ENCODE measurements at regions not wholly inside any gene's neighbourhood (a gene's known extent, or its start where the extent isn't known, plus 50 kb on each side); places are given as distances from the start of the nearest gene placed in this dataset.

GRCh38 chr4:140304346-140304745 is 69.1 kb upstream of the SCOC start:
- ATAC-seq: no peak
- intact Hi-C loops (cut with micrococcal nuclease; ENCODE audit: unreplicated experiment) (no loop called here), in situ Hi-C loops (cut with HindIII; ENCODE audit: low pct_unique_long_range_greater_than_20kb, low sequenced_read_pairs) (no loop called here)
- Histone ChIP-seq H3K4me3 (ENCODE audit: low read depth in 2 of 2, low read length in 2 of 2) (no peak overlapping the region), H3K27me3 (ENCODE audit: control insufficient read depth, insufficient read depth, low read length) (no peaks in the 10 kb centered on the region), H3K36me3 (ENCODE audit: control insufficient read depth, insufficient read depth, low read length) (no peaks in the 10 kb centered on the region), H3K9me3 (ENCODE audit: control insufficient read depth, insufficient read depth, low read depth, low read length) (no peaks in the 10 kb centered on the region), H3K27ac (ENCODE audit: low read length) (no peak overlapping the region), H3K4me1 (ENCODE audit: control insufficient read depth, insufficient read depth, low read length) (no peaks in the 10 kb centered on the region)
- POLR2A ChIA-PET: no interaction called here
- TF ChIP-seq CTCF (IDR thresholded peaks at IDR 0.05) (no peak), TCF7L2 (IDR thresholded peaks at IDR 0.05; ENCODE audit: low read depth, low read length) (no peak), POLR2AphosphoS5 (IDR thresholded peaks at IDR 0.05; ENCODE audit: low read depth, low read length) (no peak), SIN3A (IDR thresholded peaks at IDR 0.05; ENCODE audit: borderline replicate concordance, insufficient read depth, low read depth, low read length) (no peak), REST (IDR thresholded peaks at IDR 0.05; ENCODE audit: insufficient read depth in 1 of 2, low read depth in 2 of 2, low read length in 1 of 2) (no peak)
- BruUV-seq (replicated peaks): no TSS peak
- no peak for DNase-seq (ENCODE audit: low read depth, low spot score)
- CTCF ChIA-PET: no interaction called here

GRCh38 chr4:140302151-140302859 is 71.1 kb upstream of the SCOC start:
- Histone ChIP-seq H3K4me1 (ENCODE audit: control insufficient read depth, insufficient read depth, low read length) (no peaks in the 10 kb centered on the region), H3K9me3 (ENCODE audit: control insufficient read depth, insufficient read depth, low read depth, low read length) (no peaks in the 10 kb centered on the region), H3K36me3 (ENCODE audit: control insufficient read depth, insufficient read depth, low read length) (no peaks in the 10 kb centered on the region), H3K27me3 (ENCODE audit: control insufficient read depth, insufficient read depth, low read length) (no peaks in the 10 kb centered on the region), H3K27ac (ENCODE audit: low read length) (no peak overlapping the region), H3K4me3 (ENCODE audit: low read depth in 2 of 2, low read length in 2 of 2) (no peak overlapping the region)
- POLR2A ChIA-PET: no interaction called here
- in situ Hi-C loops (cut with HindIII; ENCODE audit: low pct_unique_long_range_greater_than_20kb, low sequenced_read_pairs): no loop called here
- intact Hi-C loops (cut with micrococcal nuclease; ENCODE audit: unreplicated experiment): no loop called here
- ATAC-seq (no peak), DNase-seq (ENCODE audit: low read depth, low spot score) (no peak)
- BruUV-seq (replicated peaks): no TSS peak
- CTCF ChIA-PET: interaction anchor here (0.6 kb wide), 1 partner anchor 372 kb away, joined by 3 read pairs; no protein-coding TSS in a partner anchor
- TF ChIP-seq POLR2AphosphoS5 (IDR thresholded peaks at IDR 0.05; ENCODE audit: low read depth, low read length) (no peak), CTCF (IDR thresholded peaks at IDR 0.05) (no peak), REST (IDR thresholded peaks at IDR 0.05; ENCODE audit: insufficient read depth in 1 of 2, low read depth in 2 of 2, low read length in 1 of 2) (no peak), SIN3A (IDR thresholded peaks at IDR 0.05; ENCODE audit: borderline replicate concordance, insufficient read depth, low read depth, low read length) (no peak), TCF7L2 (IDR thresholded peaks at IDR 0.05; ENCODE audit: low read depth, low read length) (no peak)
